ENCODE measurements at regions not wholly inside any gene's neighbourhood (a gene's known extent, or its start where the extent isn't known, plus 50 kb on each side); places are given as distances from the start of the nearest gene placed in this dataset.

DNA sequence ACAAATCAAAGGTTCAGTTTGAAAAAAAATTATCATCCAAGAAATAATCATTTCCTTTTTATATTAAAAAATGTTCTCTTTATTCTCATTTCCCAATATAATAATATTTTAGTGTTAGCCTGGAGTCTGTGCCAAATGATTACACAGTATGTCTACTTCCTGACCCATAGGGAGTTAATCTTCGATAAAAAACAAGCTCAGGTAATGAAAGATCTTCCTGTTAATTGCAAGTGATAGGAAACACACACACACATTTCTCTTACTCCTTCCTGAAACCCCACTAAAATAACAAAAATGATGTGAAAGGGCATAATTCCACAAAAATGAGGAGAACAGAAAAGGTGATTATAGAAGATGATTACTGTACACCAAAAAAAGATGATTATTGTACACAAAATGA is 123.5 kb upstream of the CXADR start:
- WGBS, result 86% methylated on average over 1 of the region's 1 CpG
- intact Hi-C loops (cut with DNase I), result loop anchor here (5.0 kb wide), 1 partner anchor 193 kb away; no protein-coding TSS in a partner anchor
- no peaks in the 10 kb centered on the region for H3K36me3 ChIP-seq

DNA sequence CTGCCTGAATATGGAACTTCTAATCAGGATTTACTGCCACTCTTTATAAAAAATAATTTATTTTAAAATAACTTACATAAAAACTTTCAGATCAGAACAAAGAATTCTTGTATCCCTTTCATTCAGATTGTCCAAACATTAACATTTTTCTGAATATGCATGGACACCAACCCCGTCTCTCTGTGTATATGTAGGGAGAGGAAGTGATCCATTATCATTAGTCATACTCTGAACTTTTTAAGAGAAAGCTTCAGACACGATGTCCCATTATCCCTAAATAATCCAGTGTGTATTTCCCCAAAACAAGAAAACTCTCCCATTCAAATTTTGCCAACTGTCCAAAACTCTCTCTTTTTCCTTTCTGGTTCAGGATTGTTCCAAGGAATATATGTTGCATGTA is 122.3 kb upstream of the CXADR start:
- Histone ChIP-seq H3K4me1 (replicated peaks) (no peaks in the 10 kb centered on the region), H3K4me3 (no peak overlapping the region), H3K27me3 (replicated peaks; ENCODE audit: insufficient read depth) (no peaks in the 10 kb centered on the region), H3K36me3 (no peaks in the 10 kb centered on the region), H3K27ac (no peak overlapping the region), H3K9me3 (no peaks in the 10 kb centered on the region)
- no peak for DNase-seq (ENCODE audit: low spot score)
- TF ChIP-seq CTCF (IDR thresholded peaks at IDR 0.05) (no peak), POLR2AphosphoS5 (IDR thresholded peaks at IDR 0.05) (no peak), POLR2A (IDR thresholded peaks at IDR 0.05) (no peak)
- intact Hi-C loops (cut with DNase I), result no loop called here
- 77% methylated on average over 2 of the region's 2 CpGs for WGBS

More for the DNA sequence above, 123.5 kb upstream of the CXADR start:
- no peak overlapping the region for H3K27ac ChIP-seq
- H3K27me3 ChIP-seq (replicated peaks; ENCODE audit: insufficient read depth), result no peaks in the 10 kb centered on the region
- no peak for DNase-seq (ENCODE audit: low spot score)
- no peaks in the 10 kb centered on the region for H3K9me3 ChIP-seq
- H3K4me3 ChIP-seq, result no peak overlapping the region
- H3K4me1 ChIP-seq (replicated peaks), result no peaks in the 10 kb centered on the region
- TF ChIP-seq POLR2A (IDR thresholded peaks at IDR 0.05), result no peak
- TF ChIP-seq CTCF (IDR thresholded peaks at IDR 0.05), result no peak
- no peak for TF ChIP-seq POLR2AphosphoS5 (IDR thresholded peaks at IDR 0.05)

DNA sequence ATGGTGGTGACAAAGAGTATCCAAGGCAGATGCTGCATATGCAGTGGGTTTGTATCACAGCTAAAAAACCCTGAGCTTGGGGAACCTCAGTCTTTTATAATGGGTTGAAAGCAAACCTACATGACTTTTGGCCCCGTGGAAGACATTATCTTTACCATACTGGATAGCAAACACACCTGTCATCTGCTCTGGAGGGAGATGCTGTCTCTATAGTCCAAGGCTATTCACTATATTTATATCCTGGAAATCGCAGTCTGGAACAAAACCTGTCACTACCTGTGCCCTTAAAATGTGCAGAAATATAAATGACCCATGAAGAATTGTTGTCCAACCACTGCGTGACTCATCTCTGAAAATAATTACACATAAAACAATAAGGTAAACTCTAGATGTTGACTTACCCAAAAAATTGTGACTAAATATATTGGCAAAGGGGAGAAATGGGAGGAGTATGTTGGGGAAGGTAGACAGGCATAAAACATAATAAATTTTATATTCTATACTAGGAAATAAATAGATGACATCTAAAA is 121.0 kb upstream of the CXADR start:
- WGBS, result 54% methylated on average over 3 of the region's 3 CpGs
- DNase-seq (ENCODE audit: low spot score), result no peak
- TF ChIP-seq POLR2A (IDR thresholded peaks at IDR 0.05), result no peak
- TF ChIP-seq CTCF (IDR thresholded peaks at IDR 0.05), result no peak
- H3K27ac ChIP-seq, result no peak overlapping the region
- intact Hi-C loops (cut with DNase I), result no loop called here
- H3K4me3 ChIP-seq, result no peak overlapping the region
- H3K9me3 ChIP-seq, result no peaks in the 10 kb centered on the region
- no peaks in the 10 kb centered on the region for H3K36me3 ChIP-seq
- no peaks in the 10 kb centered on the region for H3K4me1 ChIP-seq (replicated peaks)
- no peaks in the 10 kb centered on the region for H3K27me3 ChIP-seq (replicated peaks; ENCODE audit: insufficient read depth)

DNA sequence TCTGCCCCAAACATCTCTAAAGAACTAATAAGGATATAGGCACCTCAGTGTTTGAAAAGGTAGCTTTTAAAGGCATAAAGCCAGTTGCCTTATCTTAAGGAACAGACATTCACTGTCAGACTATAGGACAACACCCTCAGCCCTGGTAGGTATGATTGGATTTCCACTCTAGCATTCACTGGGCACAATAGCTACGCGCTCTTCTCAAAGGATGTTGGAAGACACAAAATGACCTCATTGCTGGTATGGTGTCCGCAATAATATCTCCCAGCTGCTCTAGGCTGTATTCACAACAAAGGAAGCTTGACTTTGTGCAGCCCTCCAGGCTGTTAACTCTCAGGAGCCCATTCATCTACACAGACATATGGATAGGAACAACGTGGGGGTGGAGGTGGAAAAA is 119.4 kb upstream of the CXADR start:
- H3K27me3 ChIP-seq (replicated peaks; ENCODE audit: insufficient read depth), result no peaks in the 10 kb centered on the region
- no peaks in the 10 kb centered on the region for H3K9me3 ChIP-seq
- 77% methylated on average over 4 of the region's 4 CpGs for WGBS
- H3K4me1 ChIP-seq (replicated peaks), result no peaks in the 10 kb centered on the region
- H3K36me3 ChIP-seq, result no peaks in the 10 kb centered on the region
- intact Hi-C loops (cut with DNase I), result no loop called here
- DNase-seq (ENCODE audit: low spot score), result no peak
- H3K27ac ChIP-seq, result no peak overlapping the region
- TF ChIP-seq CTCF (IDR thresholded peaks at IDR 0.05) (no peak), POLR2AphosphoS5 (IDR thresholded peaks at IDR 0.05) (no peak), POLR2A (IDR thresholded peaks at IDR 0.05) (no peak)
- H3K4me3 ChIP-seq, result no peak overlapping the region

DNA sequence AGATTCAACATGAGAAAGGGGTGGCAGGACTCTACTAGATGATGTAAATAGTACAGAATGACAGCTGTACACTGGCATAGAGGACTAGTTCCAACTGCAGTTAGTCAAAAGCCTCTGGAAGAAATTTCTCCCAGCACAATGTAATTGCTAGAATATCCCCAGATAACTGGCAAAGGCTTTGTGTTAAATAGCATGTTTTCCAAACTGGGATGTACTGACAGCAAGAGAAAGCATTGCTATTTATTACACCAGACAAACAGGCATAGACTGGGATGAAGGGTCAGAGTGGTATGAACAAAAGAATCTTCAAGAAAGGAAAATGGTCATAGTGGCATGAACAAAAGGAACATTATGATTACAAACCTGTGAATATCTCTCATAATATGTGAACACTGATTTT is 115.9 kb upstream of the CXADR start:
- no peaks in the 10 kb centered on the region for H3K4me1 ChIP-seq (replicated peaks)

More for the DNA sequence above, 115.9 kb upstream of the CXADR start:
- no peak for TF ChIP-seq POLR2AphosphoS5 (IDR thresholded peaks at IDR 0.05)
- no peak for TF ChIP-seq POLR2A (IDR thresholded peaks at IDR 0.05)
- no peak for TF ChIP-seq CTCF (IDR thresholded peaks at IDR 0.05)
- Histone ChIP-seq H3K27ac (no peak overlapping the region), H3K36me3 (no peaks in the 10 kb centered on the region), H3K4me3 (no peak overlapping the region), H3K9me3 (no peaks in the 10 kb centered on the region), H3K27me3 (replicated peaks; ENCODE audit: insufficient read depth) (no peaks in the 10 kb centered on the region)
- no peak for DNase-seq (ENCODE audit: low spot score)
- intact Hi-C loops (cut with DNase I), result no loop called here

All from prostate gland (tissue), 2 donors.